ENCODE measurements at regions not wholly inside any gene's neighbourhood (a gene's known extent, or its start where the extent isn't known, plus 50 kb on each side); places are given as distances from the start of the nearest gene placed in this dataset.

DNA sequence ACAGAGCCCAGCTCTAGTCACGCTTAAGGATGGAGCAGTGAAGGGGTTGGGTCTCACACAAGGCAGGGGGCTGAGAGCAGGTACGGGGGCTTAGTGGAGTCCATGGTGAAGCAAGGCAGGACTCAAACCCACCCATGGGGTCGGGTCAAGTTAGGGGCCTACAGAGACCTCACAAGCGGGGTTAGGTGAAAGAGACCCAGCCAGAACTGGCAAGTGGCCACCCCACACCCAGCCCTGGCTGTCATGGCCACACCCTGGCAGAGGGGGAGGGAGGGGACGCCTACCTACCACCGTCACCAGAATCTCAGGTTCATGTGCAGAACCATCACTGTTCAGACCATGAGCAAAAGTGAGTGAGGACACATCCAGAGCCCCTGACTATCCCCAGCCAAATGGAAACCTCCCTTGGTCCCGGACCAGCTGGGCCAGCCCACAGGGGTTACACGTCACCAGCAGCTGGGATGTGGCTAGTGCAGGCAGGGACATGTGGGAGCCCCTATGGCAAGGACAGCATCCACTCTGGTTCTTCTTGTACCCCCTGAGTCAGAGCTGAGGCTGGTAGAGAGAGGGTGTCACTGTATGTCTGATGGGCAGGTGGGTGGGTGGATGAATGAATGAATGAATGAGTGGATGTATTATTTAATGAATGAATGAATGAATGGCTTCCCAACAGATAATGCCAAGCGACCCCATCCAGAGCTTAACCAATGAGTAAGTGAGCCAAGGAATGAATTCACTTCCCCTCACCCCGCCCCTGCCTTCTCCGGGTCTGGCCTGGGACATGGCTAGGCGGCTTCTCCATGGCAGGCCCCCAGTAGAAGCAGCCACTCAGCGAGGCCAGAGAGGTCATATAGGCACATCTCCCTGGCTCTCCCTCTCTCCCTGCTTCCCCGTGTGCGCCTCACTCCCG is 681.6 kb downstream of the TBC1D22A start:
- Mint-ChIP-seq H3K9me3 (peaks cover 68% of the 10 kb centered on the region), H3K4me3 (no peak overlapping the region), H3K27me3 (ENCODE audit: insufficient read depth) (peaks cover 3% of the 10 kb centered on the region), H3K36me3 (ENCODE audit: low read depth) (peaks cover 8% of the 10 kb centered on the region; the same call in 1 of the 2 replicates), H3K4me1 (ENCODE audit: low read depth) (no peaks in the 10 kb centered on the region), H3K27ac (no peak overlapping the region)
- TF ChIP-seq, protein P1, sequence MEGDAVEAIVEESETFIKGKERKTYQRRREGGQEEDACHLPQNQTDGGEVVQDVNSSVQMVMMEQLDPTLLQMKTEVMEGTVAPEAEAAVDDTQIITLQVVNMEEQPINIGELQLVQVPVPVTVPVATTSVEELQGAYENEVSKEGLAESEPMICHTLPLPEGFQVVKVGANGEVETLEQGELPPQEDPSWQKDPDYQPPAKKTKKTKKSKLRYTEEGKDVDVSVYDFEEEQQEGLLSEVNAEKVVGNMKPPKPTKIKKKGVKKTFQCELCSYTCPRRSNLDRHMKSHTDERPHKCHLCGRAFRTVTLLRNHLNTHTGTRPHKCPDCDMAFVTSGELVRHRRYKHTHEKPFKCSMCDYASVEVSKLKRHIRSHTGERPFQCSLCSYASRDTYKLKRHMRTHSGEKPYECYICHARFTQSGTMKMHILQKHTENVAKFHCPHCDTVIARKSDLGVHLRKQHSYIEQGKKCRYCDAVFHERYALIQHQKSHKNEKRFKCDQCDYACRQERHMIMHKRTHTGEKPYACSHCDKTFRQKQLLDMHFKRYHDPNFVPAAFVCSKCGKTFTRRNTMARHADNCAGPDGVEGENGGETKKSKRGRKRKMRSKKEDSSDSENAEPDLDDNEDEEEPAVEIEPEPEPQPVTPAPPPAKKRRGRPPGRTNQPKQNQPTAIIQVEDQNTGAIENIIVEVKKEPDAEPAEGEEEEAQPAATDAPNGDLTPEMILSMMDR (IDR thresholded peaks at IDR 0.05): no peak
- DNase-seq: no peak

DNA sequence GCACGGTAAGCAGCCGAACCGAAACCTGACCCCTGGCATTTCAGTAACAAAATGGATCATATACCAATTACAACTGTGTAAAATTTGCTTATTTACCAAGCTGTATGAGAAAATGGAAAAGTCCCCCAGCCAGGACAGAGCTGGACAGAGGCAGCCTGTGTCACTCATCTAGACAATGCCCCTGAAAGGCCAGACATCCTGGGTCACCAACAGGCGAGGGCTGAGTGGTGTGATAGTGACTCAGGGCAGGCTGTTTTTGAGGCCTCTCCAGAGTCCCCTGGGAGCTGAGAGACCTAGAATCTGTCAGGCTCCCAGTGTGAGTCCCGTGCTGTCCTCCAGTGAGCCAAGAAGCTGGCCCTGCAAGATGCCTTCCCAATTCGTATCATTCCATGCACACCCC is 680.4 kb downstream of the TBC1D22A start:
- no peak for DNase-seq
- TF ChIP-seq, protein P1 (IDR thresholded peaks at IDR 0.05): no peak
- Mint-ChIP-seq H3K4me3 (no peak overlapping the region), H3K27ac (no peak overlapping the region), H3K4me1 (ENCODE audit: low read depth) (no peaks in the 10 kb centered on the region), H3K9me3 (peaks cover 70% of the 10 kb centered on the region), H3K36me3 (ENCODE audit: low read depth) (peaks cover 8% of the 10 kb centered on the region; the same call in 1 of the 2 replicates), H3K27me3 (ENCODE audit: insufficient read depth) (peaks cover 3% of the 10 kb centered on the region)

DNA sequence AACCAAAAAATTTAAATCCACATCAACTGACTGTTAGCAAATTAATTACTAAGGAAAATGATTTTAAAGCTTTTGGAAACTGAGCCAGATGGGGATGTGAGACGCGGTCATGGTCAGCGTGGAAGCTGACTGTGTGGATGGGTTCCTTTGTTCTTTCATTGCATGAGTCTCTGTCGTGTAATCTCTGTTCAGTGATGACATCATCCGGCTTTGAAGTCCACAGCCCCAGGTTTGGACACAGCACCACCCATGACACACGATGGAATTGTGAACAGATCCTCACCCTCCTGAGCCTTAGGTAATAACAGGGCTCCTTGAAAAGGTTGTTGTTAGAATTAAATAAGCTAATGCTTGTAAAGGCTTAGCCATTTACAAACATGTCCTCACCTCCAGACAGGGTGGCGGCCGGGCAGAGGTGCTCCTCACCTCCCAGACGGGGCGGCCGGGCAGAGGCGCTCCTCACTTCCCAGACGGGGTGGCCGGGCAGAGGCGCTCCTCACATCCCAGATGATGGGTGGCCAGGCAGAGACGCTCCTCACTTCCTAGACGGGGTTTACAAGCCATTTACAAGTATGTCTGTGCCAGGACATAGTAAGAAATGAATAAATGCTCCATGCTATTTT is 677.3 kb downstream of the TBC1D22A start:
- H3K9me3 Mint-ChIP-seq: peaks cover 67% of the 10 kb centered on the region
- H3K27ac Mint-ChIP-seq: no peak overlapping the region
- no peaks in the 10 kb centered on the region for H3K4me1 Mint-ChIP-seq (ENCODE audit: low read depth)
- H3K27me3 Mint-ChIP-seq (ENCODE audit: insufficient read depth): peaks cover 3% of the 10 kb centered on the region
- no peak for DNase-seq
- TF ChIP-seq, protein P1 (IDR thresholded peaks at IDR 0.05): no peak
- H3K4me3 Mint-ChIP-seq: no peak overlapping the region
- no peaks in the 10 kb centered on the region for H3K36me3 Mint-ChIP-seq (ENCODE audit: low read depth)

DNA sequence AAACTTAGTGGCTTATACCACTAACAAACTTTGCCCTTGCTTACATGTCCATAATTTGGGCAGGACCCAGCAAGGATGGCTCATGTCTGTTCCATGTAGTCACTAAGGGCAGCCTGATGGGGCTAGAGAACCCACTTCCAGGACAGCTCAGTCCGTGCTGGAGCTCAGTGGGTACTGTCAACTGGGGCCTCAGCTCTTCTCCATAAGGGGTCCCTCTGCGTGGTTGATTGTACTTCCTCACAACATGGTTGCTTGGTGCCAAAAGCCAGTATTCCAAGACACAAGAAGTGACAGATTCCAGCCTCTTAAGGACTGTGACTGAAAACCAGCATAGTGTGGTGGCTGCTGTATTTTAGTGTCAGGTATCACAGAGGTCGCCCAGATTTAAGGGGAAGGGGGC is 675.2 kb downstream of the TBC1D22A start:
- TF ChIP-seq, protein P1 (IDR thresholded peaks at IDR 0.05): no peak
- no peak for DNase-seq
- no peak overlapping the region for H3K4me3 Mint-ChIP-seq
- no peaks in the 10 kb centered on the region for H3K36me3 Mint-ChIP-seq (ENCODE audit: low read depth)
- peaks cover 6% of the 10 kb centered on the region for H3K27me3 Mint-ChIP-seq (ENCODE audit: insufficient read depth)
- H3K9me3 Mint-ChIP-seq: peaks cover 65% of the 10 kb centered on the region
- H3K4me1 Mint-ChIP-seq (ENCODE audit: low read depth): no peaks in the 10 kb centered on the region
- H3K27ac Mint-ChIP-seq: no peak overlapping the region

DNA sequence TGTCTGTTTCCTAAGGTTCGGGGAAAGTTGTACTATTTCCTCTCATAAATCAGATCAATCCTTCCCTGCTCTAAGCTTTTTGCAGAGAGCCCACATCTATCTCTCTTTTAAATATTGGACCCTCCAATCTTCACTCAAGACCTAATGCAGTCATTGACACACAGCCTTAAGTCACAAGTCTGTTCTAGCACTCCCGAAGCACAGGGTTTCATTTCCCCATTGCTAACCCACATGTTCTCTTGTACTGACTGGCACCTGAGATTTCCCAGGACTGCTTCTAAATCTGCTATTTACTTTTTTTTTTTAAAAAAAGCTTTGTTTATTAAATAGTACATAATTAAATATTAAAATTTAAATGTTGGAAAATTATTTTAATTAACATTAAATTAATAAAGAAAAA is 674.7 kb downstream of the TBC1D22A start:
- no peak overlapping the region for H3K27ac Mint-ChIP-seq
- H3K4me1 Mint-ChIP-seq (ENCODE audit: low read depth): no peaks in the 10 kb centered on the region
- H3K36me3 Mint-ChIP-seq (ENCODE audit: low read depth): no peaks in the 10 kb centered on the region
- peaks cover 60% of the 10 kb centered on the region for H3K9me3 Mint-ChIP-seq
- peaks cover 6% of the 10 kb centered on the region for H3K27me3 Mint-ChIP-seq (ENCODE audit: insufficient read depth)
- DNase-seq: no peak
- H3K4me3 Mint-ChIP-seq: no peak overlapping the region
- TF ChIP-seq, protein P1 (IDR thresholded peaks at IDR 0.05): no peak
